GM19351 (cell line): ENCODE measurements at regions not wholly inside any gene's neighbourhood (a gene's known extent, or its start where the extent isn't known, plus 50 kb on each side); places are given as distances from the start of the nearest gene placed in this dataset.

ENCODE experiments used
- ATAC-seq: cut with Tn5 transposase; IDR thresholded peaks from one replicate; pipeline ENCODE4 v1.9.1; 2021; ENCODE audit warnings: mild to moderate bottlenecking, moderate library complexity; ENCODE audit not compliant: unreplicated experiment

DNA sequence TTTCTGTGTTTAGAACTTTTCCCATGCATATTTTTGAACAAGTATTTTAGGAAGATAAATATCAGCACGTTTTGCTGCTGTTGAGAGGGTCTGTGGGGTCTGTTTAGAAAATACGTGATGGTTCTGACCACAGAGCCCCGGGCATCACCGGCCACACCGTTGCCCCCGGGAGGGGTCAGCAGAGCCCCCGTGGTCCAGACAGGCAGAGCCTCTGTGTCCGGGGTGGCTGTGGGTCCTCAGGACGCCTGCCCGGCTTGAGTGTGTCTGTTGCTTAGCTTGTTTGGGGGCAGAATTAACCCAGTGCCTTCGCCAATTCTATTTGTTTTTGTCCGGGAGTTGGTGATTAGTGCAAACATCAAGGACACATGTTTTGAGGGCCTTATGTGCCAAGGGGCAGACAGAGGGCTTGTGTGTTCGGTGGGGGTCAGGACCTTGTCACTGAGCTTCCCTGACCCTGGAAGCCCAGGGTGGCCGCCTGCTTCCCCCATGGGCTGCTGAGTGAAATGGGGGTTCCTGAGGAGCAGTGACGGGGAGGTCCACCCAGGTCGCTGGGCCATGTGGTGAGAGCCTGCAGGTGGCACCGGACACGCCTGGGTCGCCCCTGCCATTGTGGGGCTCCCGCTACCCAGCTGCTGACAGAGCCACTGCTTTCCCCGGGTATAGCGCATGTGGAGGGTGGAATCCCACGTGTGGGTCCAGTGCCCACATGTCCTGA lies 122.2 kb downstream of the SIK1 start:
- ATAC-seq, result no peak

DNA sequence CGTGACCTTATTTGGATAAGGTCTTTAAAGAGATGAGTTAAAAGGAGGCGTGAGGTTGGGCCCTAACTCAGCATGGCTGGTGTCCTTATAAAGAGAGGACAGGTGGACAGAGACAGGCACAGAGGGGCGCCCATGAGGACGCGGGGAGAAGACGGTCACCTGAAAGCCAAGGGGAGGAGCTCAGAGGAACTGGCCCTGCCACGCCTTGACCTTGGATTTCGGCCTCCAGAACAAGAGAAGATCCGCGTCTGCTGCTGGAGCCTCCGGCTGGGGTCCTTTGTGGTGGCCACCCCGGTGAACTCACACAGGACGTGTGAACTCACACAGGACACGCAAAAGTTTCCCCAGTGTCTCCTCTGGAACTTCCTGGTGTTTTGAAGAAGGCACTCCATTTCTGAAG lies 122.7 kb downstream of the SIK1 start:
- no peak for ATAC-seq

DNA sequence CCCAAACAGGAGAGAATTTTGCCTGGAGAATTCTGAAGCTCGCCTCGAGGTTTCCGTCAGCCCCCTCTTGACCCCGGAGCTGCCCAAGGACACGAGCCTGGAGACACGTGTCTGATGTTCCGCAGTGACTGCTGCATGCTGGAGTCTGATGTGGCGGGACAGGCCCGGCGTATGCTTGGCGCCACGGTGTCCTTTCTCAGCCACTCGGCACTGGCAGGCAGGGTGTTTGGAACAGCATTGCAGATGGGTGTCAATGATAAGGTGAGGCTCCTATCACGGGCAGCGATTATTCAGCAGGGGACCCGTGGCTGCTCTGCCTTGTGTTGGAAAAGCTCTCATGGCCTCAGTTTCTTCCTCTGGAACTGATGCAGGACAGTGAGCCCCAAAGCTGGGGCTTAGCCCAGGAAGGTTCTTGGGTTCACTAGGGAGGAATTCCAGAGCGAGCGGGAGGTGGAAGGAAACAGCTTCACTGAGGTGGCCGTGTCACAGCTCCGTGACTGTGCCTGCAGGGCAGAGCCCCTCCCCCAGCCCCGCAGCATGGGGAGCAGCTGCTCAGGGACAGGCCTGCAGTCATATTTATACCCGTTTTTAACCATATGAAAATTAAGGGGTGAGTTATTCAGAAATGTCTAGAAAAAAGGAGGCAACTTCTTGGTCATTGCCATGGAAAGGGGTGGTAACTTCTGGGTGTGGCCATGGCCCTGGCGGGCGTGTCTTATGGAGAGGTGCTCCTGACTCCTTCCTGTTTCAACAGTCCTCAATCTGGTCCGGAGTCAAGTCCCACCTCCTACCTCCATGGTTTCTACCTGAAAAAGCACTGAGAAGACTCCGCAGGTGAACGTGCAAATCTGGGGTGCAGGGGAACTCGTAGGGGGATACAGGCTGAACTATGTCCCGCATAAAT lies 123.4 kb downstream of the SIK1 start:
- ATAC-seq, result no peak

DNA sequence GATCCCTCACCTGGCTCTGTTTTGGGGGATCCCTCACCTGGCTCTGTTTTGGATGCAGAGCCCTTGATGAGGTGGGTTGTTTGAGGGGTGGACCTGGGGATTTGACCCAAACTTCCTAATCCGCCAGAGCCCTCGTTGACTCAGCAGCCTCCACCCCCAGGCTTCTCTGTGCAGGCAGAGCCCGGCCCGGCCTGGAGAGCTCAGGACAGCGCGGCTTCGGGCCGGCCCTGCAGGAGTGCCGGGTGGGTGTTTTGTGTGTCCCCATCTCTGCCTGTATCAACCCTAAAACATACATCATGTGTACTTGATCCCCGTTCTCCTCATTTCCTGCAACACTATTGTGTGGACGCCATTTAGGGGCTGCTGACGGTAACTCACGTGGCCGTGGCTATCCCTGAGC lies 124.2 kb downstream of the SIK1 start:
- no peak for ATAC-seq

DNA sequence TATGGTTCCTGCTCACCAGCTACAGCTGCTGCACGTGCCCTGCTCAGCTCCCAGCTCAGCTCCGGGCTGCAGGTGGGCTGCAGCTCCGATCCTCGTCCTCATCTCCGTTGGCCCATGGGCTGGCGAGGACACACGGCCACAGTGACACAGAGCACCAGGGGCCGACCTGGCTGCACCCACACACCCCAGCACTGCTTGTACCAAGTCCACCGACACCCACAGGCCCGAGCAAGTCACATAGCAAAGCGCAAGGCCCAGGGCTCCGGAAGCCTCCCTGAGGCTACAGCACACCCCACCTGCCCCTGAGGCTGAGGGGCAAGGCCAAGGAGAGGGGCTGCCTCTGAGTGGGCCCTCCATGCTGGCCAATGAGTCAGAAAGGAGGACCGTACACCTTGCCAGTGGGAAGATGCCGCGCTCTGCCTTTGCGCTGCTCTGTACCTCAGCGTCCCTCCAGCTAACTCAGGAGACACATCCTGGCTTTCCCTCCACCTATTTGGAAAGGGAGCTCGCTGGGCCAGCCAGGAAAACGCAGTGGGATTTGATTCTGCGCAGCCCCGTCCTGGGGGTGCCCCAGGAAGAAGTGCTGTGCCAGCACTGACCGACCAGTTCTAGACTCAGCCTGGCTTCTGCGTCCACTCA lies 124.8 kb downstream of the SIK1 start:
- ATAC-seq, result no peak

DNA sequence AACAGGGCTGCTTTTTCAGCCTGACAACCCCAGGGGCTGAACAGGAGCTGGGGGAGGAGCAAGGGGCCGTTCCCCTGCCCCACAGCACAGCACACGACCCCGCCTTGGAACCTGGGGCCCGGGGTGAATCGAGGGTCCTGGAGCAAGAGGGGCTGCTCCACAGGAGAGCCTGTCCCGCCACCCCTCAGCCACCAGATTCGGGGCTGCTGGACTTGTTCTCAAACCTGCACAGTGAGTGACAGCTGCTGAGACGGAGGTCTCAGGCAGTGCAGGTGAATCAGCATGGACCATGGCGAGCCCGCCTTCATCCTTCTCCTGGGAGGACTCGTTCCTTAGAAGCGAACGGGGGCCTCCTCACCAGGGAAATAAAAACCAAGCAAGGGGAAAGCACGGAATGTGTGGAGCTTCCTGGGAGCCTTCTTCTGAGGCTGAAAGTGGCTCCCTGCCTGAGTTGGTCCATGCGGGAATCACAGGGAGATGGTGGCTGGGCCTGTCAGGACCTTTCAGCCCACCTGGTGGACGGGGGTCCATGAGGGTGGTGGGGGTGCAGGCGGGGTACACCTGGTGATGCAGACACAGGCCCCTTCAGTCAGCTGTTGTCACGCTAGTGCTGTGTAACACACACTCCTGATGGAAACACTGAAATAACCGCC lies 125.4 kb downstream of the SIK1 start:
- no peak for ATAC-seq

DNA sequence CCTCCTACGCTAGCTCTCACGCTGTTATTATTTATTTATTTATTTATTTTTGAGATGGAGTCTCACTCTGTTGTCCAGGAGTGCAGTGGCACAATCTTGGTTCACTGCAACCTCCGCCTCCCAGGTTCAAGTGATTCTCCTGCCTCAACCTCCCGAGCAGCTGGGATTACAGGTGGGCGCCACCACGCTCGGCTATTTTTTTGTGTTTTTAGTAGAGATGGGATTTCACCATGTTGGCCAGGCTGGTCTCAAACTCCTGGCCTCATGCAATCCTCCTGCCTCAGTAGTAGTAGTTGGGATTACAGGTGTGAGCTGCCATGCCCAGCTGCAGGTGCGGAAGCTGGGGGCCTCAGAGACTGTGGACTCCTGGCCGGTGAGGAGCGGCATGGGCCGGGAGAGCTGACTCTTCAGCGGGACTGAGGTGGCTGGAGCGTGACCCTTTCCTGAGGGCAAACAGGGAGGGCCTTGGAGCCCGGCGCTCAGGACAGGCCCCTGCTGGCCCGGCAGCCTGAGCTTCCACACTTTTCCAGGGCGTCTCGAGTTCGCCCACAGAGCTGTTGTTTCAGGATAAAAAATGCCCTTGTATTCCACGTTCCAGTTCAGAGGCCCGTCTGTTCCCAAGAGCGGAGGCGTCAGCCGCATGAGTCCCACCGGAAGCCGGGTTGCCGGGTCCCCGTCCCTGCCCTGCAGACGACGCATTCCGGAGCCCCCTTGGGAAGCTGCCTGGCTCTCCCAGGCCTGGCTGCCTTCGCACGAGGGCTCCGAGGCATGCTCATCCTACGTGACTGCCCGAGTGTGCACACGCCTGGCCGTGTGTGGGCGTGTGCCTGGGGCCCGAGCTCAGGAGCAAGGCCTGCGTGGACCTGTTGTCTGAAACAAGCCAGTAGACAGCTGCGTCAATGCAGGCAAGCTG lies 126.2 kb downstream of the SIK1 start:
- ATAC-seq, result no peak

DNA sequence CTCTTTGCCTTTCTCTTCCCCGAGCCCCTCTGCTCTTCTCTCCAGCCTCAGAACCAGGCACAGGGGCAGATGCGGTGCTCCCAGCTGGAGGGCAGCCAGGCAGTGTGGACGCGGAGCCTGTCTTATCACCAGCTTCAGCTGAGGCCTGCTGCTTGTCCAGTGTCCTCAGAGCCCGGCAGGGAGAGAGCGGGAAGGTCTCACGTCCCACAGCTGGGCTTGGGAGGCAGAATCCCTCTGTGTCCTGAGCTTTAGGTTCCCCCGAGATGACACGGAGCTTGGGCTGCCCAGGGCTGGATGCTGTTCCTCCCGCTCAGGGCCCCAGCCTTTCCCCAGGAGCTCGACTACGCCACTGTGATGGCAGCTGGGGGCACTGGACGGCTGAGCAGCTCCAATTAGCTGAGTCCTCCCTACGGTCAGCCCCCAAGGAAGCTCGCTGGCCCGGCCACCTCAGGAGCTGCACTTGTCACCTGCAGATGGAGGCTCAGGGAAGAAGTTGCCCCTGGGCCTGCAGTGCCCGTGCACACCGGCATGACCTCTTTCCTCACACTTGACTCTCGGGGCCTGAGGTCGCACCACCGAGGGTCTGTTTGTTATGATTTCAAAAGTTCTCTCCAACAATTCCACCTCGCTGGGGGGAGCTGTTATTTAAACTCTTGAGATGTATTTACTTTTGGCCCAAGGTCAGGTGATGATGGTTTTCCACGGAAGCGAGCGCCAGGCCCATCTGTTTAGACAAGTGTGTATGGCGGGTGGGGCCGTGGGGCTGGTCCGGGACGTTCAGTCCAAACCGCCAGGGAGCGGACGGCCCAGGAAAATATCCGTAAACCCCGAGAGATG lies 127.3 kb downstream of the SIK1 start:
- no peak for ATAC-seq

DNA sequence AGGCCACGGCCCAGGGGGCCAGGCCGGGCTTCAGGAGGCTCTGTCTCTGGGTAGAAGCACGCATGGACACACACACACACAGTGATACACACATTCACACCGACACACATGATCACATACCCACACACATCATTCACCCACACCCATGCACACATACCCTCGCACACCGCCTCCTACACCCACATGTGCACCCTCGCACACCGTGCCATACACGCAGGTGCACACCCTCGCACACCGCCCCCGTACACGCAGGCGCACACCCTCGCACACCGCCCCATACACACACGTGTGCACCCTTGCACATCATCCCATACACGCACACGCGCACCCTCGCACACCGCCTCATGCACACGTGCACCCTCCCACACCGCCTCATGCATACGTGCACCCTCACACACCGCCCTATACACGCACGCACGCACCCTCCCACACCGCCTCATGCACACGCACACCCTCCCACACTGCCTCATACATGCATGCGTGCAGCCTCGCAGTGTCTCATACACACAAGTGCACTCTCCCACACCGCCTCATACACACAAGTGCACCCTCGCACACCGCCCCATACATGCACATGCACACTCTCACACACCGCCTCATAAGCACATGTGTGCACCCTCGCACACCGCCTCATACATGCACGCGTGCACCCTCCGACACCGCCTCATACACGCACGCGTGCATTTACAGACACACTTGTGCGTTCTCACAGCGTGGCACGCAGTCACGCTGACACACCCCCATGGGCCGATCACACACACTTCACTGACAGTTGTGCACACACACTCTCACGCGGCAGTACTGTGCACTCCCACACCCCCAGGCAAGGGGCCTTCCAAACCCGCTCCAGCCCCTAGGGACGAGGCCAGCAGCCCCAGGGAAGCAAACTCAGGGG lies 128.1 kb downstream of the SIK1 start:
- ATAC-seq, result no peak

DNA sequence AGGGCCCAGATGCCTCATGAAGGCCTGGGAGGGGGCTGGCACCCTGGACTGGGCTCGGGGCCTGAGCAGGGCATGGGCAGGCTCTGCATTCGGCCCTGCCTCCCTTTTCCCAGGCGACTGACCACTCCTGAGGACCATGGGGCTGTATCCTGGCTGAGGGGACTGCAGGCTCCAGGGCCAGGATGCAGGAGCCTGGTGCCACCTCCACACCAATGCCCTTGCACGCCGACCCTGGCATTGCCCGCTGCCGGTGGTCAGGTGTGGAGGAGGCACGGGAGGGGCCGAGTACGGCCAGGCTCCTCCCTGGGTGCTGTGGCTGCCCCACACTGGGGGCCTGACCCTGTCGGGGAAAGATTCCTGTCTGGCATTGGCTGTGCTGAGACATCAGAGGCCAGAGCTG lies 128.9 kb downstream of the SIK1 start:
- no peak for ATAC-seq

DNA sequence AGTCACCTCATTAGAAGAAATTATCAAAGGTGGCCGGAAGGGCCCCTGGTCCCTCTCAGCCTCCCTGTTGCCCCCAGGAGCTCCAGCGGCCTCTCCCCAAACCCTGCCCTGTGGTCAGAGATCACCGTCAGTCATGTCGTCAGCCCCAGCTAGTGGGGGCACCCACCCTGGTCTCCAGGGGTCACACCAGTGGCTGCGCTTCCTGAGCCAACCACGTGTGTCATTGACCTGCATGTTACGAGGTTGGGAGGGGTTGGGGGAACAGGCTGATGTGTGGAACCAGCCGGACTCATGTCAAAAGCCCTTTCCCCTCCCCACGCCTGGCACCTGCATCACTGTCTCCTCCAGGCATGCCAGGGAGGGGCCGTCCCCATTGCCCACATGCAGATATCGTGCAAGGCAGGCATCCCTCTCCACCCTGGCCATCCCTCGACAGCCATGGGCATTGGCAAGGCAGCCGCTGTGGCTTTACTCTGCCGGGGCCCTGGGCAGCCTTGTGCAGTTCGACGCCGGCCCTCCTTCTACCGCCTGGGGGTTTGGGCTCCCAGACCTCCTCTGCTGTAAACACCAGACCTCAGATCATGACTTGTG lies 128.7 kb downstream of the CRYAA start:
- ATAC-seq, result no peak

DNA sequence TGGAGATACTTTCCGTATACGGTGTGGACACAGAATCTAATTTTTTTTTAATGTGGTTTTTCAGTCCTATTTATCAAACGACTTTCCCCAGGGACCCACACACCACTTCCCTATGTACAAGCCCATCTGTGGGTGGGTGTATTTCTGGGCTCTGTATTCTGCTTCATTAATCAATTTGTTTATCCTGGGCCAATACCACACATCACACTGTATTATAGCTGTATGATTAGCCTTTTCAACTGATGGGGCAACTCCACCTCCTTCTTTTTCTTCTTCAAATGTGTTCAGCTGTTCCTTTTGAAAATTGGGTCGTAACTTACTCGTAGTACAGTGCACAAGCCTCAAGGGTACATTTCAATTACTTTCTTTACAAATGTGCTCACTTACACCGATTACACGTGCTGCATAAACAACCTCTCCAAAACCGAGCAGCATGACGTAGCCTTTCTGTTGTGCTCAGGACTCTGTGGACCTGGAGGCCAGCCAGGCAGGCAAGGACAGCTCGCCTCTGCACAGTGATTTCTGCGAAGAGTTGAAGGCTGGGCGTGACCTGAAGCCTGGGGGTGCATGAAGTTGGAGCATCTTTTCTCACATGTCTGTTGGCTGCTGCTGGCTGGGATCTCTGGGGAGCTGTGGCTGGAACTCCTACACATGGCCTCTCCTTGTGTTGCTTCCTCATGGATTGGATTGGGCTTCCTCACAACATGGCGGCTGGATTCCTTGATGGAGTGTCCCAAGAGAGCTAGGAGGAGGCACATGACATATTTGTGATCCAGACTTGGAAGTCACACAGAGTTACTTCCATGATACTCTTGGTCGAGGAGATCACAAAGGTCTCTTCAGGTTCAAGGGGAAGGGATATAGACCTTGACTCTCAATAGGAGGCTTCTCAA lies 126.5 kb downstream of the CRYAA start:
- no peak for ATAC-seq

DNA sequence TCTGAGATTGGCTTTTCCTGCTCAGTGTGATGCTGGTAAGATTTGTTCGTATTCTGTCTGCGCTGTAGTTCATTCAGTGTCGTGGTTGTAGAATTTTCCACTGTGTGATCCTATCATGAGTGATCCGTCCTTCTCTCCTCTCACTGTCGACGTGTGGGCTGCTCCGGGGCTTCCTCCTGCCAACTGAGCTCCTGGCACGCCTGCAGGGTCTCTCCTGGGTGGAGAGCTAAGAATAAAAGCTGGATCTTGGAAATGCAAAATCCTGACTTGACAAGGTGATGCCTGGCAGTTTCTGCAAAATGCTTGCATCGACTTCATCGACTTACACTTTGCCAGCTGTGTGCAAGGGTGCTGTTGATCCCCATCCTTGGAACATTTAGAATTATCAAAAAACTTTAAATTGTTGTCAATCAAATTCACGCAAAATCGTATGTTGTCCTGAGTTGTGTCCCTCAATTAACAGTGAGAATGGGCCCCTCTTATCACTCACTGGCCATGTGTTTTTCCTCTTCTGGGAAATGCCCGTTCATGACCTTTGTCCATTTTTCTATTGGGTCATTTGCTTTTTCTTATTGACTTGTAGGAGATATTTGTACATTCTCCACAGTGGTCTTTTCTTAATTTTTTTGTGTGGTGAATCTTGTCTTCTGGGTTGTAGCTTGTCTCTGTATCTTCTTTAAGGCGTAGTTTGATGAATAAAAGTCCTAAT lies 125.5 kb downstream of the CRYAA start:
- no peak for ATAC-seq

DNA sequence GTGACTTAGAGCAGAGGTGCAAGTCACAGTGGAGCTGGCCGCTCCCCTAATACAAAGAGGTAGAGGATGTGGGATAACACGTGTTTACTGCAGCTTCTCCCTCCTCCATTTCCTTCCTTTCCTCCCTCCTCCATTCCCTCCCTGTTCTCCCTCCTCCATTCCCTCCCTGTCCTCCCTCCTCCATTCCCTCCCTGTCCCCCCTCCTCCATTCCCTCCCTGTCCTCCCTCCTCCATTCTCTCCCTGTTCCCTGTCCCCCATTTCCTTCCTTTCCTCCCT lies 124.0 kb downstream of the CRYAA start:
- ATAC-seq, result no peak

DNA sequence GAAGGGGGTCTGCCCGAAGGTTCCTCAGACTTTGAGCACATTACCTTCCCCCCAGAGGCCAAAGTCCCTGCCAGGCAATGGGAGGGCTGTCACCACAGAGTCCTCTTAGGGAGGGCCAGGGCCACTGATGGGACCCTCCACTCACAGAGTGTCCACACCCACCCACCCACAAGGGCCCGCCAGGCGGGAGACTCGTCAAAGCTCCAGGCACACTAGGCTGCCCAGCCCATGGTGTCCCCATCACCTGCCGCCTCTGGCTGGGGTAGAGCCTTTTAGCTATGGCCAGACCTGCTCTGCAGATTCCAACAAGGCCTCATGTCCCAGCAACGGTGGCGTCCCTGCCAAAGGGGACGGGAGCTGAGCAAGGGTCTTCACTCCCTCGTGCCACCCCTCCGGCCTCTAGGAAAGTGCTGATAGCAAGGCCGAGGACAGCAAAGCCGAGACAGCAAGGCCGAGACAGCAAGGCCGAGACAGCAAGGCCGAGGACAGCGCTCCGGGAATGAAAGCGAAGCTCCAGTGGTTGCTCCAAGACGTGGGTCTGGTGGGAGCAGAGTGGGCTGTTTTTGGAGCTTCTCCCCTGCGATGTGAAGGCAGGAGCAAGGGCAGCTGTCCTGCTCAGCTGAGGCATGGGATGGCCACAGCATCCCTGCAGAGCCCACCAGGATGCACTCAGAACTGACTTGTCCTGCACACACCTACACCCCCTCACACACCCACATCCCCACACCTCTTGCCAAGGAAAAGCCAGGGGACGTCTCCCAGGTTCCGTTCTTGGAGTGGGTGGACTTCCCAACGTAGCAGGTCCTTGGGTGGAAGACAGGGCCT lies 123.4 kb downstream of the CRYAA start:
- no peak for ATAC-seq
